ENCODE measurements at regions not wholly inside any gene's neighbourhood (a gene's known extent, or its start where the extent isn't known, plus 50 kb on each side); places are given as distances from the start of the nearest gene placed in this dataset.
"Not testable (repeated sequence)": the region's sequence is repeated elsewhere in the genome, so short reads cannot be mapped to it uniquely, and the experiment has no call there.

DNA sequence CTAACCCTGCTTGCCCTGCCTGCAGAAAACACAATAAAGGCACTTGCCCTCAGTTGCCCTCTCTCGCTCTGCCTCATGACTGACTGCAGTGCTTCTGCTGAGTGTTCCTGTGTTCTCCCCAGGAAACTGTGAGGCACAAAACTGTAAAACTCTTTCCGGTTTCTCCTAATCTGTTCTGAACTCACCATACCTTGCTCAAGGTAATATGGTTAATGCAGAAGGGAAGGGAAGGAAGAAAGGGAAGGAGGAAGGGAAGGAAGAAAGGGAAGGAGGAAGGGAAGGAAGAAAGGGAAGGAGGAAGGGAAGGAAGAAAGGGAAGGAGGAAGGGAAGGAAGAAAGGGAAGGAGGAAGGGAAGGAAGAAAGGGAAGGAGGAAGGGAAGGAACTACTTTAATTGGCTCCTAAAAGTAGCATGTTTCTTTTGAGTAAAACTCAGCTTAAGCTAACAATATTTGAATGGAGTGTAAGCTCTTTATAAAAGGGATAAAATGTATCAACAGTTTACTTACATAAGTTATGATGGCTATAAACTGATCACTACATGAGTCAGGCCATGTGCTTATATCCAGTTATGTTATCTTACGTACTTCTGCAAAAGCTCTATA is 334.0 kb upstream of the CLEC14A start:
- no peak for DNase-seq (ENCODE audit: low read depth, low spot score)

DNA sequence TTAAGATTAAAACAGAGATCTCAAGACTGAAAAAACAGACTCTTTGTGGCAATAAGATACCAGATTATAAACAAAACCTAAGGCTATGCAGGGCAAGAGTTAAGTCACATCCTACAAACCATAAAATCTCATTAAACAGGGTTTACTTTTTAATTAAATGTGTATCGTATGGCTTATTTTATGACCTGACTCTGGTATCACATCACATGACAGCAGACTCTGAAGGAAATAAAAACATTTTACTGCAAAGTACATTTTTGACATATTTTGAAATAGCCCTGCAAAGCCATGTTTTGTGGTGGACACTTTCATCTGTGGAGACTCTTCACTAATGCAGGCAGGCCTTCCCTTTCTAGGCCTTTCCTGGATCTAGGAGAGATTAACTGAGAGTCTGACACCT is 327.6 kb upstream of the CLEC14A start:
- no peak for DNase-seq (ENCODE audit: low read depth, low spot score)

DNA sequence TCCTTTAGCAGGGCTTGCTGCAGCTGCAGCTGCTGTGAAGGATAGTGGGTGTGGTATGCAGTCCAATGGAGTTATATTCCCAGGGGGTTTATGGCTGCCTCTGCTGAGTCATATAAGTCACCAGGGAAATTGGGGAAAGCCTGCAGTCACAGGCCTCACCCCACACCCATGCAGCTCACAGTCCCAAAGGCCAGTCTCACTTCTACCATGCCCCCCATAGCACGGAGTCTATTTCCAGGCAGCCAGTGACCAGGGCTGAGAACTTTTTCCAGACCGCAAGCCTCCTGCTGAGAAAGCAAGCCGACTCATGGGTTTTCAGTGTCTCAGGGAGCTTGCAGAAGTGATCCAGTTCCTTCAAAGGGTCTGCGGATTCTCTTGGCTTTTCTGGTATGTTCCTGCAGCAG is 322.4 kb upstream of the CLEC14A start:
- no peak for DNase-seq (ENCODE audit: low read depth, low spot score)

DNA sequence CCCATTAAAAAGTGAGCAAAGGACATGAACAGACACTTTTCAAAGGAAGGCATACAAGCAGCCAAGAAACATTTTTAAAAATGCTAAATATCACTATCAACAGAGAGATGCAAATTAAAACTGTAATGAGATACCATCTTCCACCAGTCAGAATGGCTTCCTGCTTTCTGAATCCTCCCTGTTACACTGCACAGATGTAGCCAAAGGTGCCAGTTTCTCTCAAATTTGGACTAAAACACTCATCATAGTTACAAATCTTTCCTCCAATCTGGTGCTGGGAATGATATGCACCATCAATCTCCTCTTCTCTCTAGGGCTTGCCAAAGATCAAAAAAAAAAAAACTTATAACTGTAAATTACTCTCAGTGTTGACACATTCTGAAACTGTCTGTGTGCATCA is 311.8 kb upstream of the CLEC14A start:
- no peak for DNase-seq (ENCODE audit: low read depth, low spot score)

DNA sequence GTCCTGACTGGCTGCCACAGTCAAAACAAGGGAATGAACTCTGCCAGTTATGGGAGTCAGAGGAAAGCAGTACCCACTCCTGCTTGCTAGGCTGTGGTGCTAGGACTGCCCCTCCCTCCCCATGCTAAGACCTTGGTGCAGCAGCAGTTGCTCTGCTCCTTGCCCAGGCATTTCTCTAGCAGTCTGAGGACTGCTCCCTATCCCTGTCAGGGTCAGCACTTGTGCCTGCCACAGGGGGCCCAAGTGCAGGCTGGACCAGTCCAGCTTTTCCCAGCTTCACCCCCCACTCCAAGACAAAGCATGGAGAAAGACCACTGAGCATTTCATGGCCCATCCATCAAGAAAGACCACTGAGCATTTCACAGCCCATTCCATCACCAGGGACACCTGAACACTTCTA is 305.8 kb upstream of the CLEC14A start:
- no peak for DNase-seq (ENCODE audit: low read depth, low spot score)

DNA sequence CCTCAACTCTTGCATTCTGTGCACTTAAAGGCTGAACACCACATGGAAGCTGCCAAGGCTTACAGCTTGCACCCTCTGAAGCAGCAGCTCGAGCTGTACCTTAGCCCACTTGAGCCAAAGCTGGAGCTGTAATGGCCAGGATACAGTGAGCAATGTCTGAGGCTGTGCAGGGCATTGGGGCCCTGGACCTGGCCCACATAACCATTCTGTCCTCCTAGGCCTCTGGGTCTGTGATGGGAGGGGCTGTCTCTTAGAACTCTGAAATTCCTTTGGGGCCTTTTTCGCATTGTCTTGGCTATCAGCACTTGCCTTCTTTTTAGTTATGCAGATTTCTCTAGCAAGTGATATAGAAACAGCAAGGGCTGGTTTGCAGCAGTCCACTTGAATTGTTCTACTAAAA is 303.8 kb upstream of the CLEC14A start:
- no peak for DNase-seq (ENCODE audit: low read depth, low spot score)

DNA sequence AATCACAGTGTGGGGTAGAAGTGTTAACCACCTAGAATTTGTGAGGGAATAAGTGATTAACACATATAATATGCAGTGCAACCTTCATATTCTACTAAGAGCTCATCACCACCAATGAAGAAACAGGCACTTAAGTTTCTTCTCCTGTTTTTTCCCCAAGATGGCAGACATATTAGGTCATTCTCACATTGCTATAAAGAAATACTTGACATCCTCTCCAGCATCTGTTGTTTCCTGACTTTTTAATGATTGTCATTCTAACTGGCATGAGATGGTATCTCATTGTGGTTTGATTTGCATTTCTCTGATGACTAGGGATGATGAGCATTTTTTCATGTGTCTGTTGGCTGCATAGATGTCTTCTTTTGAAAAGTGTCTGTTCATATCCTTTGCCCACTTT is 301.5 kb upstream of the CLEC14A start:
- DNase-seq (ENCODE audit: low read depth, low spot score) = not testable (repeated sequence)

DNA sequence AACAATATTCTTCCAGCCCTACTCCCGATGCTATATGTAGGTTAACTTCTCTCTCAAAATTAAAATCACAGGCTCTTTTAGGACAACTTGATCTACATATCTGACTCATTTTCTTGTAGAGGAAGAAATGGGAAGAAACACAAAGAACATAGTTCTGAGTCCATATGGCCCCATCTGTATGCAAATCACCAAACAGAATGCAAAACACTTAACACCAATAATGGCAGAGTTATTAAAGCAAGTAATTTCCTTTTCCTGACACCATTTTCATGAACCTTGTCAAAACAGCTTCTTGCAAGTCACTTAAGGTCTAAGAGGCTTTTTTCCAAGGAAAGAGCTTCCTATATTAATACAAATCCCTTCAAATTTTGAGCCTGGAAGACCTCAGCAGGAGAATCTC is 300.4 kb upstream of the CLEC14A start:
- no peak for DNase-seq (ENCODE audit: low read depth, low spot score)

DNA sequence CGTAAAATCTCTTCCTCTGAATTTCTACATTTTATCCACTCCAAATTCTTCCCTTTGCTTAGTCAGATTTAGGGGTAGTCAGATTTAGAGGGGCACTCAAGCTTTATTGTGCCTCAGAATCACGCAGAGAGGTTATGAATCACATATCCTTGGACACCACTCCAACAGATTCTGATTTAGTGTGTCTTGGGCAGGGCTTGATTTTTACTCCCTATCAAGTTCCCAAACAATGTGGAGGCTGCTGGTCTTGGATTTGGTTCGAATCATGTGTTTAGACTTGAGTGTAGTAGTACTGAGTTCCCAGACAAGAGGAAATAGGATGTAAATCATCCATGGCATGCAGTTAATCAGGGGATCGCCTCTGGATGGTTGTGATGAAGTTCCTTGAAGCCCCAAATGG is 298.1 kb upstream of the CLEC14A start:
- DNase-seq (ENCODE audit: low read depth, low spot score) = no peak

DNA sequence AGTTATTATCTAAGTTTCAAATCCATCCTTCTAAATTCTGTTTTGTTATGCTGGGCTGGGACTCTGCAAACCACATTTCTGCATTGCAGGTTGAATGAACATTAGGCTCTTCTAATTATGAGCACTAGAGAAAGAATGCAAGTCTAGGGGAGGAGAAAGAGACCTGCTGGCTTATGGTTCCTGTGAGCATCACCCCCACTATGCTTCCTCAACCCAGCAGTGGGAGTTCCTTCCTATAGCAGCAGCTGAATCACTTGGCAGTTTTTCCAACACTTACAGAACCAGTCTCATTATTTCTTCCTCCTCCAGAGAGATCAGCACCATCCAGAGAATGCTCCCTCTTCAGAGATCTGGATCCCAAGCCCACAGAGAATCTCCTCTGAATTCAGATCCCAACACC is 297.7 kb upstream of the CLEC14A start:
- no peak for DNase-seq (ENCODE audit: low read depth, low spot score)

DNA sequence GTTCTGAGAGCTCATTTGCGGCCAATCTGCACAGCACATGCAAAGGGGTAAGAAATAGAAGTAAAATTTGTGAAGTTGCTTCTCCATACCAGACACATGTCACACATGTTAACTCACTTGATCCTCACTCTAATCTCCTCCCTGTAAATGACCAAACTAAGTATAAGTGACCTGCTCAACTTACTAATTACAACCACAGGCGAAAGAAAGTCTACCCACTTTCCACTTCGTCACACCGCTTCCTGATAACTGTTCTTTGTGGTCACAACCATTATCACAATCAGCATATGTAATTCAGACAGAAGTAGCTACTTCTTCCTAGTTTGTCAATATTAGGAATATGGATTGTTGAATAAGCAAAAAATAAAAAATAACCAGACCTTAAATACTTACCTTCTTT is 293.7 kb upstream of the CLEC14A start:
- no peak for DNase-seq (ENCODE audit: low read depth, low spot score)

DNA sequence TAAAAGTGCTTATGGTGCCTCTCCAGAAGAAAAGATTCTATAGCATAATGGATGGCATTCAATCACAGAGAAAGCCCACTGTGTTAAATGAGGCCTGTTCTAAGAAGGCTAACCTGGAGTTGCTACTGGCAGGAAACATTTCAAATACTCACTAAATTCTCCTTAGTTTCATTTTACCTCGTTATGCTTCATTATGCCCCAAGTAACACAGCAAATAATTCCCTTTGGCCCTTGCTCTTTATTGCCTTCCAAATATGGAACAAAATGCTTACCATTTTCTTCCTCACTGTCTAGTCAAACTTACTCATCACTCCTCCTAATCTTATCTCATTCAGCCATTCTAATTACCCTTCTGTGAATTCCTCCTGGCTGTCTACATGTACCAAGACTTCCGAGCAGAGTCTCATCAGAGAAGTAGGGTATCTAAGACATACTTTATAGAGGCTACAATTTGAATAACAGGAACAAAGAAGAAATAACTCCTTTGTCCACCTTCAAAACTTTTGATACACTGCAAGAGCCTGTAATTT is 292.1 kb upstream of the CLEC14A start:
- no peak for DNase-seq (ENCODE audit: low read depth, low spot score)

DNA sequence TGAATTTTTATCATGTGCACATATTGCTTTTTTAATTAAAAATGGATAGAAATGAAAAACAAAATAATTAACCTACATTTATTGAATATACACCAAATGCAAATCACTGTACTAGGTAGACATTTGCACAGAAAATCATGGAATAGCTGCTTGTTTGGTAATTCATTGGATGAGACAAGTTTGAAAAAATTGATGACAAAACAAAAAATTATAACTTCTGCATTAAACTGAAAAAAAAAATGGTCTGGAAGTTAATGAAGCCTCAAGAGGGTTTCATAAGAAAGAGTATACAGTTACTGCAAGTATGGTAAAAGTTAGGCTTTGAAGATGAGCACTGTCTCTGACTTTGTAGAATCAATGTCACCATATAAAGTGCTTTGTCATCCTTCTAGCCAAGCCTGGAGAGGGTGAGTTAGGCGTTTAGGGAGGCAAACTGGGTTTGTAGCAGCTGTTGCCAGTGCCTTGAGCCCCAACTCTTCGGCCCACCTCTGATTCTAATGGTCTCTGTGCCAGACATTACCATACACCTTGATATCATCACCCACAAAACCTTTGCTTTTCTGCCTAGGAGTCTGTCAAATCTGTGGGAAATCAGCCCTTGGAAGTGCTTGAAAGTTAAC is 291.1 kb upstream of the CLEC14A start:
- no peak for DNase-seq (ENCODE audit: low read depth, low spot score)

DNA sequence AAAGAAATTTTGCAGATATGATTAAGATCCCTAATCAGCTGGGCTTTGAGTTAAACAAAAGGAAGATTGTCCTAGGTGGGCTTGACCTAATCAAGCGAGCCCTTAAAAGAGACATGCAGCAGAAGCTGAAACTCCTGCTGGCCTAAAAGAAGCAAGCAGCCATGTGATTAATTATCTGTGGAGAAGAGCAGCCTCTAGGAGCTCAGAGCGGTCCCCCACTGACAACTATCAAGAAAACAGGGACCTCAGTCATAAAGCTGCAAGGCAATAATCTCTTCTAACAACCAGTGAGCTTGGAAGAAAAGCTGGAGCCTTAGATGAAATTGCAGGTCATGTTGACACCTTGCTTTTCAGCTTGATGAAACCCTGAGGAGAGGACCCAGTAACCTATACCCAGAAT is 288.9 kb upstream of the CLEC14A start:
- DNase-seq (ENCODE audit: low read depth, low spot score) = no peak

DNA sequence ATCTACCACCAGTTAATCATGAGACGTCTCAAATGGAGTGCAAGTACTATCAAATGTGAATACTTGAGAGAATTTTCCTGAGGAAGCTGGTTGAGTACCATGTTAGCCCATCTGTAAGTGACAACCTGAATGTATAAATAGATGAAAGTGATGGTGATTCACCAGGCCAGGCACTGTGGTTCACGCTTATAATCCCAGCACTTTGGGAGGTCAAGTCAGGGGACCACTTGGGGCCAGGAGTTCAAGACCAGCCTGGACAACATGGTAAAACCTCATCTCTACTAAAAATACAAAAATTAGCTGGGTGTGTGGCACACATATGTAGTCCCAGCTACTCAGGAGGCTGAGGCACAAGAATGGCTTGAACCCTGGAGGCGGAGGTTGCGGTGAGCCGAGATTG is 288.0 kb upstream of the CLEC14A start:
- not testable (repeated sequence) for DNase-seq (ENCODE audit: low read depth, low spot score)

DNA sequence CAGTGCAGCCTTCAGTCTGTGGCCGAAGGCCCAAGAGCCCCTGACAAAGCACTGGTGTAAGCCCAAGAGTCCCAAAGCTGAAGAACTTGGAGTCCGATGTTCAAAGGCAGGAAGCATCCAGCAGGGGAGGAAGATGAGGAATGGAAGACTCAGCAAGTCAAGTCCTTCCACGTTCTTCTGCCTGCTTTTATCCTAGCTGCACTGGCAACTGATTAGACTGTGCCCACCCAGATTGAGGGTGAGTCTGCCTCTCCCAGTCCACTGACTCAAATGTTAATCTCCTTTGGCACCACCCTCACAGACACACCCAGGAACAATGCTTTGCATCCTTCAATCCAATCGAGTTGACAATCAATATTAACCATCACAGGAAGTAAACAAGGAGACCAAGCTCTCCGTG is 282.2 kb upstream of the CLEC14A start:
- not testable (repeated sequence) for DNase-seq (ENCODE audit: low read depth, low spot score)

DNA sequence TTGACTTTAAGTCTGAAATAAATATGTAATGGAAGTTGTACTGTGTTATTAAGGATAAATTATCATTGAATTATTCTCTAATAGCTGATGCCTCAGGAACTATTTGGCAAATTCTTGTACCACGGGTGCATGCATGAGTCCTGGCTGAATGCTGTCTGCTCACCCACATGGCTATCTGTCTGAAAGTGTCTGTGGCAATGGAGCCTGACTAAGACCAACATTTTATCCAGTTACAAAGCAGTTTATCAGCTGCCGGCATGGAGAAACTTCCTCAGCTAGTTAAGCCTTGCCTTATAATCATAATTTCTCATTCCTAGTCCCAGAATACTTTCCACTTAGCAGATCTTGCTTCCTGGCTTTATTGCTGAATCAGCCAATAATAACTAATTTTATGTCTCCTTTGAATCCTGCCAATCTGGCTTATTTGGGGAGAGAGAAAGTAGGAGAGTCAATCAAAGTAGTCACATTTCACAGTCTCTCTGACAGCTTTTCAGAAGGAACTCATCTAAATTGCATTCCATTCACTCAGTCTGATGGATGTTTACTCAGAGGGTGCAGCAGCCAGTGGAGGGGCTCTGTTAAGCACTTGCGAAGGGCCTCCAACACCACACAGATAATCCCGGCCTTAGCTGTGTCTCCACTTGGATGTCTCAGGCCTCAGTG is 280.6 kb upstream of the CLEC14A start:
- no peak for DNase-seq (ENCODE audit: low read depth, low spot score)

DNA sequence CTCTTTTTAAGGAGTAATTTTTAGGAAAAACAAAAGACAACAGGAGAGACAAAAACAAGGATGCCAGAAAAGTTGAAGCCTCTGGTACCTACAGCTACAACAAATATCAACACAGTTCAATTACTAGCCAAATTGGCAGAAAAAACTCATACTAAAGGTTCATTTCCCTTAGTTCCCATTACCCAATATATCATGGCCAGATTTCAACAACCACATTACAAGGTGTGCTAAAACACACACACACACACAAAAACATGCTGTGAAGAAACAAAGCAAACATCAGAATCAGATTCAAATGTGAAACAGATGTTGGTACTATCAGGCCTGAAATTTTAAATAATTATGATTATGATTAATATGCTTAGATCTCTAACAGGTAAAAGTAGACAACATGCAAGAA is 272.7 kb upstream of the CLEC14A start:
- DNase-seq (ENCODE audit: low read depth, low spot score) = no peak

DNA sequence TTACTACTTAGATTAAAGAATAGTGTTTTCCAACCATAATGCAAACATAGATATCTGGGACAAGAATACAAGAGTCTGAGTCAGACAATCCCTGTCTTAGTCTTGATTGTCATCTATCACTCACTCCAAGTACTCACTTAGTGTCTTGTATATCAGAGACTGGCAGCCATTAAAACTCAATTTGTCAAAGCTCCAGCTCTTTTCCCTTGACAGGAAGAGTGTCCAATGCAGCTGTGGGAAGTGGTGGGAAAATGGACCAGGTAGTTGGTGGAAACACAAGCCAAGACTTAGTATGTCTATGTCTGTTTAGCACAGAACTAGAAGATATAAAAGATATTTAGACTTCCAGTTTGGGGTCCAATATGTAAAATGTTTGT is 271.6 kb upstream of the CLEC14A start:
- DNase-seq (ENCODE audit: low read depth, low spot score) = no peak

DNA sequence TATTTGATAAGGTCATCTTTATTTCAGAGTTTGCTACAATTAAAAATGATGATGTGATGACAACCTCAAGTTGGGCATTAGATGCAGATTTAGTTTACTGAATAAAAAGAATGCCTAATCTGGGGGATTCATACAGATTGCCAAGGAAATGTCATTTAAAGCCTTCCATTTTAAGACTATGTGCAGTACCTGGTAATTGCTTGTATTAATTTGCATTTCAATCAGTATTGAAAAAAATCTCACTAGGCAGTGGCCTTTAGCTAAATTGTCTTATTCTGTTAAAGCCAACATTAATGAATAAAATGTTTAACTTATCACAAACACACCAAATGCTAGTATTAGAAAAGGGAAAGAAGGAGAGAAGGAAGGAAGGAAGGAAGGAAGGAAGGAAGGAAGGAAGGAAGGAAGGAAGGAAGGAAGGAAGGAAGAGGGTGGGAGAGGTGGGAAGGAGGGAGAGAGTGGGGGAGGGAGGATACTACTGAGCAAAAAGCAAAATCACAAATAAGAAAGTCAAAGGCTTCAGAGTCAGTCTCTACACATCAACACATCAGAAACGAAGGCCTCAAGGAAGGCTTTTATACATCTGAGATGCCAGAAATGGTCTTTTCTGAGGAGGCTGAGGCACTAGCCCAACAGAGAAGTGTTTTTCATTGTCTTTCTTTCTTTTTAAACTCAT is 271.1 kb upstream of the CLEC14A start:
- no peak for DNase-seq (ENCODE audit: low read depth, low spot score)

DNA sequence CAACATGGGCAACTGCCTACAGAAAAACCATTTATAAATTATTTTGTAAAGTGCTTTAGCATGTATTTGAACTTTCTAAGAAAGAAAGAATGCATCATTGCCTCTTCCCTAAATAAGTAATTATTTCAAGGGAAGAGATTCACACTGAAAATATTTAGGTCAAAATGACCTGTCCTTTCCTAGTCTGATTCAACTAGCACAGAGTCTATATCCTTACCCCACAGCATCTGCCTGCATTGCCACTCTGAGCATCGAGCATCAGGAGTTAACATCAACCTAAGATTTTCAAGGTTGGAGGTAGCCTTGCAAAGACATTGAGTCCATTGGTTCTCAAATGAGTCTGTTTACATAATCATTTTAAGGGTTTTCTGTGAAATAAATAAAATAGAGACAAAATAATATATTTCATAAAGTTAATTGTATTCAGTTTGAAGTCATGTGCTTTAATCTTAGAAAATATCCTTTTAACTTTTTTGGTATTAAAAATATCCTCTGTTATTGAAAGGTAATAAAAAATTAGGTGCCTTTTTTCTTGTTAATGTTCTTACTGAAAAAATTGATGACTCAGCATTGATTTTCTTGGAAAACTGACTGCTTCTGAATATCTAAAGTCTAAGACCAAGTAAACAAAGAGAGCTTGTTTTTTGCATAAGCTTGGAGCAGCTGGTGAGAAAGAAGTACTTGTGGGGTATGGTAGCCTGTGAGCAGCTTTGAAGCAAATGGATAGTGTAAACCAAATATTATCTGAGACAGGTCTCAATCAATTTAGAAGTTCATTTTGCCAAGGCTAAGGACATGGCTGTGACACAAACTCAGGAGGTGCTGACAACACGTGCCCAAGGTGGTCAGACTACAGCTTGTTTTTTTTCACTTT is 269.0 kb upstream of the CLEC14A start:
- DNase-seq (ENCODE audit: low read depth, low spot score) = no peak

DNA sequence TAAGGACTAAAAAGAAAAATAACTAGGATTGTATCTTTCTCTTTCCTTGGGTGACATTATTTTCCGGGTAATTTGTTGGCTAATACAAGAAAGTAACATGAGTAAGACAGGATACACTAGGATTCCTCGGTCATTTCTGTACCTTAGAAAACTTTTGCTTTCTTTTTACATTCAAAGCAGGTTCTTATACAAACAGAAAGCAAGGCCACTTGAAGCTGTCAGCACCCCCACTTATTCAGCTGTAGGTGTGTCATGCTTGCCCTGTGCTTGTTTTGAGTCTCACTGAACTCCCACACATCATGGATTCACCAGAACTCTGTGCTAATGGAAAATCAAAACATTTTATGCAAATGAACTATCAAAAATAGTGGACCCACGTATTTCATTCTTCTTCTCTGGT is 266.8 kb upstream of the CLEC14A start:
- DNase-seq (ENCODE audit: low read depth, low spot score) = no peak
